Fibroblast of the aortic adventitia (primary cell): ENCODE measurements at regions not wholly inside any gene's neighbourhood (a gene's known extent, or its start where the extent isn't known, plus 50 kb on each side); places are given as distances from the start of the nearest gene placed in this dataset.
A peak's percentile ranks its signal among the peaks of the same experiment; 100 is the strongest.

ENCODE experiments used
- DNase-seq: peaks from one replicate; pipeline ENCODE4 v3.0.0-alpha.2; 2010; ENCODE audit warnings: low read depth
- H3K4me3 ChIP-seq: 2 replicates; pipeline ENCODE4 v1.5.1; 2011; ENCODE audit warnings: low read depth, mild to moderate bottlenecking, control low read depth, low read length, moderate library complexity
- CTCF ChIP-seq: IDR thresholded peaks from 2 replicates; pipeline ENCODE4 v1.5.1; 2011; ENCODE audit warnings: mild to moderate bottlenecking, low read length, control low read depth, inconsistent platforms; ENCODE audit not compliant: insufficient read depth

GRCh38 chr3:154794391-154794790 lies 285.7 kb upstream of the MME start:
- no peak overlapping the region for H3K4me3 ChIP-seq
- no peak for DNase-seq
- TF ChIP-seq CTCF: no peak

GRCh38 chr3:154792828-154793227 lies 287.3 kb upstream of the MME start:
- DNase-seq: no peak
- no peak overlapping the region for H3K4me3 ChIP-seq
- no peak for TF ChIP-seq CTCF

- DNase-seq: no peak
- H3K4me3 ChIP-seq: no peak overlapping the region
- TF ChIP-seq CTCF: no peak
These were observed 288.5 kb upstream of the MME start for GRCh38 chr3:154791611-154792010.

DNA sequence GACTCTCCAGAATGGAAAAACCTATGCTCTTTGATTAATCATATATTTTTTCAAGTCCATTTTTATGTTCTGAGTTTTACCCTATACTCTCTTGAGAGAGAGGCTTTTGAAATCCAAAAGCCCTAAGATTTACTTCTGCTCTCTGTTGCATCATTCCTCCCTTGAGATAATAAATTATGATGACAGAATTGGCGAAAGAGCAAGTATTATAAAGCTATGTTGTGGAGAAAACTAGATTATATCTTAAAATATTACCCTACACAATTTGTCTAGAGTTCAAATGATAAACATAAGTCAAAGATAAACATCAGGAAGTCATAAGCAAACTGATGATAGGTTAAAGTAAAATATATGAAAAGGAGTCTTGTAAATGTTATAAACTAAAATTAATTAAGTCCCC lies 293.4 kb upstream of the MME start:
- H3K4me3 ChIP-seq: no peak overlapping the region
- DNase-seq: peak; percentile 81
- no peak for TF ChIP-seq CTCF

GRCh38 chr3:154783521-154783931 lies 296.6 kb upstream of the MME start:
- H3K4me3 ChIP-seq: no peak overlapping the region
- no peak for TF ChIP-seq CTCF
- no peak for DNase-seq

DNA sequence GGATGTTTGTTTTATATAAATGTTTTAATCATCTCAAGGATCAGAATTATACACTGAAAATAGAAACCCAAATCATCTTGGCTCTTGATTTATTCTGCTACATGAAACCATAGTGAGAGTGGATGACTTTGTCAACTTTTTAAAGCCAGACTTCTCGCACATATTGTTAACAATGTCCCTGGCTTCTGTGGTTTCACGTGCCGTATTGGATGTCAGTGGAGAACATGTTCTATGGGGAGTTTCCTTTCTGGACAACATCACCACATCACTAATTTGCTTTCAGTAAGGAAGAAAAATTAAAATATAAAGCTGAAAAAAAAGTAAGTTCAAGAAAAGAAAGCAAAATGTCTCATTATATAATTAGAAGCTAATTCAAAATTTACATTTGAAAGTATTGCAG lies 297.1 kb upstream of the MME start:
- no peak overlapping the region for H3K4me3 ChIP-seq
- no peak for TF ChIP-seq CTCF
- DNase-seq: no peak

DNA sequence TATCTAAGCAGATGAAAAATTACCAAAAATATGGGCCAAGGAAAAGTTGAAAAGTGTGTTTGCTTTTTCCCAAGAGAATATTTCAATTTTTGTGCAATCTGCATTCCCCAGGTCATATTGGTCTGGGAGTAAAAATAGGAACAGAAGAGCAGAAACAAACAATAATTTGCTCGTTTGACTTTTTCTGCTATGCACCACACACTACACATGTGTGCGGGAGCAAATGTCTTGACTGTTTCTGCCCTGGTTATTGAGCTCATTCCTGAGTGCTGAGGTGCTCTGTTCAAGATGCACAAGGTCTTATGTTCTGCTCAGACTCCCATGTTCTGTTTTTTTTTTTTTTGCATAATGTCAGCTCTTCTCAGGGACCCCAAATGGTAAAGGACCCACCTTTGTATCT lies 298.0 kb upstream of the MME start:
- no peak for DNase-seq
- no peak overlapping the region for H3K4me3 ChIP-seq
- TF ChIP-seq CTCF: no peak
